Body of pancreas (tissue), 4 donors: ENCODE measurements at regions not wholly inside any gene's neighbourhood (a gene's known extent, or its start where the extent isn't known, plus 50 kb on each side); places are given as distances from the start of the nearest gene placed in this dataset.

Experiments used
- POLR2A ChIP-seq, 3 donors: fragments of 450-650 bp; IDR thresholded peaks; one replicate each; pipeline ENCODE4 v1.6.1; 2016; ENCODE audit warnings: antibody characterized with exemption in 3 of 3, mild to moderate bottlenecking in 2 of 3
- TF ChIP-seq, protein P1 (sequence below), 7 experiments: fragments of 450-650 bp in 4 of 7; fragments of 200-600 bp in 3 of 7; sonication (generic) in 3 of 7; IDR thresholded peaks; one replicate each; pipeline ENCODE4 v1.5.1; 2016 to 2019; ENCODE audit warnings: antibody characterized with exemption in 7 of 7

DNA sequence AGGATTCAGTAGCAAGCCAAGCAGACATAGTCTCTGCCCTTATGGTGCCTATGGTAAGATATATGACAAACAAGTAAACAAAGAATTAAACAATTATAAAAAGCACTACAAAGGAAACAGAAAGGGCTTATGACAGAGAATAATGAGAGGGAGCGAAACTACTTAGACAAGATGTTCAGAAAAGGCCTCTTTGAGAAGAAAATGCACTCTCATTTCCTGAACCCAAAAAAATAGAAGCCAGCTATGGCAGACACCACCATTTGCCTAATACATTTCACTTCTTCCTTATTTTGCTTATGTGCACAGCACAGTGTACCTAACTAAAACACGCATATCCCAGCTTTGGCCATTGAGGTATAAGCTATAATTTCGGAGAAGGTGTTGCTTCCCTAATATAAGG is 465.5 kb upstream of the PPP2R3A start:
- TF ChIP-seq, protein P1, sequence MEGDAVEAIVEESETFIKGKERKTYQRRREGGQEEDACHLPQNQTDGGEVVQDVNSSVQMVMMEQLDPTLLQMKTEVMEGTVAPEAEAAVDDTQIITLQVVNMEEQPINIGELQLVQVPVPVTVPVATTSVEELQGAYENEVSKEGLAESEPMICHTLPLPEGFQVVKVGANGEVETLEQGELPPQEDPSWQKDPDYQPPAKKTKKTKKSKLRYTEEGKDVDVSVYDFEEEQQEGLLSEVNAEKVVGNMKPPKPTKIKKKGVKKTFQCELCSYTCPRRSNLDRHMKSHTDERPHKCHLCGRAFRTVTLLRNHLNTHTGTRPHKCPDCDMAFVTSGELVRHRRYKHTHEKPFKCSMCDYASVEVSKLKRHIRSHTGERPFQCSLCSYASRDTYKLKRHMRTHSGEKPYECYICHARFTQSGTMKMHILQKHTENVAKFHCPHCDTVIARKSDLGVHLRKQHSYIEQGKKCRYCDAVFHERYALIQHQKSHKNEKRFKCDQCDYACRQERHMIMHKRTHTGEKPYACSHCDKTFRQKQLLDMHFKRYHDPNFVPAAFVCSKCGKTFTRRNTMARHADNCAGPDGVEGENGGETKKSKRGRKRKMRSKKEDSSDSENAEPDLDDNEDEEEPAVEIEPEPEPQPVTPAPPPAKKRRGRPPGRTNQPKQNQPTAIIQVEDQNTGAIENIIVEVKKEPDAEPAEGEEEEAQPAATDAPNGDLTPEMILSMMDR (IDR thresholded peaks at IDR 0.05), result no peak
- TF ChIP-seq POLR2A (IDR thresholded peaks at IDR 0.05), result no peak
